ENCODE measurements at regions not wholly inside any gene's neighbourhood (a gene's known extent, or its start where the extent isn't known, plus 50 kb on each side); places are given as distances from the start of the nearest gene placed in this dataset.

GRCh38 chr5:155091063-155091648, 77.6 kb downstream of the KIF4B start:
- ATAC-seq: peak; percentile 44; the same call in 1 of the 3 replicates
- TF ChIP-seq TSHZ2 (CRISPR knock-in tag; IDR thresholded peaks at IDR 0.05) (peak; percentile 82), ISL1 (CRISPR knock-in tag; IDR thresholded peaks at IDR 0.05) (peak; percentile 94), TCF4 (CRISPR knock-in tag; IDR thresholded peaks at IDR 0.05; ENCODE audit: borderline replicate concordance) (peak; percentile 73), ESRRG (CRISPR knock-in tag; IDR thresholded peaks at IDR 0.05) (no peak), GLIS3 (CRISPR knock-in tag; IDR thresholded peaks at IDR 0.05) (0 out of 2 replicates have a peak, but pooled peaks have one; percentile 23)

GRCh38 chr5:155091768-155092717, 78.5 kb downstream of the KIF4B start:
- TF ChIP-seq PPARA (CRISPR knock-in tag; IDR thresholded peaks at IDR 0.05; ENCODE audit: borderline replicate concordance): no peak
- no peak for TF ChIP-seq TCF4 (CRISPR knock-in tag; IDR thresholded peaks at IDR 0.05; ENCODE audit: borderline replicate concordance)
- TF ChIP-seq, protein P1, sequence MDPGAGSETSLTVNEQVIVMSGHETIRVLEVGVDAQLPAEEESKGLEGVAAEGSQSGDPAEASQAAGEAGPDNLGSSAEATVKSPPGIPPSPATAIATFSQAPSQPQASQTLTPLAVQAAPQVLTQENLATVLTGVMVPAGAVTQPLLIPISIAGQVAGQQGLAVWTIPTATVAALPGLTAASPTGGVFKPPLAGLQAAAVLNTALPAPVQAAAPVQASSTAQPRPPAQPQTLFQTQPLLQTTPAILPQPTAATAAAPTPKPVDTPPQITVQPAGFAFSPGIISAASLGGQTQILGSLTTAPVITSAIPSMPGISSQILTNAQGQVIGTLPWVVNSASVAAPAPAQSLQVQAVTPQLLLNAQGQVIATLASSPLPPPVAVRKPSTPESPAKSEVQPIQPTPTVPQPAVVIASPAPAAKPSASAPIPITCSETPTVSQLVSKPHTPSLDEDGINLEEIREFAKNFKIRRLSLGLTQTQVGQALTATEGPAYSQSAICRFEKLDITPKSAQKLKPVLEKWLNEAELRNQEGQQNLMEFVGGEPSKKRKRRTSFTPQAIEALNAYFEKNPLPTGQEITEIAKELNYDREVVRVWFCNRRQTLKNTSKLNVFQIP (CRISPR knock-in tag; IDR thresholded peaks at IDR 0.05; ENCODE audit: borderline replicate concordance, low read depth): no peak
- no peak for TF ChIP-seq TOX (CRISPR knock-in tag; IDR thresholded peaks at IDR 0.05; ENCODE audit: borderline replicate concordance)
- no peak for TF ChIP-seq BACH2 (CRISPR knock-in tag; IDR thresholded peaks at IDR 0.05; ENCODE audit: borderline replicate concordance)
- ATAC-seq: no peak

- TF ChIP-seq TSHZ2 (CRISPR knock-in tag; IDR thresholded peaks at IDR 0.05) (no peak), BACH2 (CRISPR knock-in tag; IDR thresholded peaks at IDR 0.05; ENCODE audit: borderline replicate concordance) (no peak), ZNF8 (CRISPR knock-in tag; IDR thresholded peaks at IDR 0.05) (no peak), PATZ1 (CRISPR knock-in tag; IDR thresholded peaks at IDR 0.05; ENCODE audit: borderline replicate concordance) (no peak), ZFP3 (CRISPR knock-in tag; IDR thresholded peaks at IDR 0.05) (no peak), ZNF70 (CRISPR knock-in tag; IDR thresholded peaks at IDR 0.05) (no peak)
- no peak for ATAC-seq
Observed at GRCh38 chr5:155094455-155094854, 80.9 kb downstream of the KIF4B start.

GRCh38 chr5:155097995-155098394, 84.4 kb downstream of the KIF4B start:
- ATAC-seq: no peak
- TF ChIP-seq ARNTL (CRISPR knock-in tag; IDR thresholded peaks at IDR 0.05; ENCODE audit: borderline replicate concordance, low read depth) (no peak), OSR1 (CRISPR knock-in tag; IDR thresholded peaks at IDR 0.05) (no peak), PPARA (CRISPR knock-in tag; IDR thresholded peaks at IDR 0.05; ENCODE audit: borderline replicate concordance) (no peak), ISL1 (CRISPR knock-in tag; IDR thresholded peaks at IDR 0.05) (no peak), BACH2 (CRISPR knock-in tag; IDR thresholded peaks at IDR 0.05; ENCODE audit: borderline replicate concordance) (no peak), ZNF70 (CRISPR knock-in tag; IDR thresholded peaks at IDR 0.05) (no peak), ZNF8 (CRISPR knock-in tag; IDR thresholded peaks at IDR 0.05) (no peak), ESRRG (CRISPR knock-in tag; IDR thresholded peaks at IDR 0.05) (no peak), TSHZ2 (CRISPR knock-in tag; IDR thresholded peaks at IDR 0.05) (no peak), TCF4 (CRISPR knock-in tag; IDR thresholded peaks at IDR 0.05; ENCODE audit: borderline replicate concordance) (no peak)
- TF ChIP-seq, protein P1 (CRISPR knock-in tag; IDR thresholded peaks at IDR 0.05; ENCODE audit: borderline replicate concordance, low read depth): no peak

Data from SK-N-SH treated with all-trans-retinoic acid at 6 μM for 48 hours (cell line).